Stimulated activated CD4-positive, alpha-beta T cell treated with anti-CD3 and anti-CD28 coated beads, Interleukin-15, amount 100 ng/mL, for 1 hour (primary cell): ENCODE measurements at regions not wholly inside any gene's neighbourhood (a gene's known extent, or its start where the extent isn't known, plus 50 kb on each side); places are given as distances from the start of the nearest gene placed in this dataset.
"Not testable (repeated sequence)": the region's sequence is repeated elsewhere in the genome, so short reads cannot be mapped to it uniquely, and the experiment has no call there.

Source experiments
- DNase-seq, 2 donors: peaks; one replicate each; pipeline ENCODE4 v3.0.0-alpha.2; 2020; ENCODE audit warnings: low read depth in 1 of 2, low spot score in 1 of 2

GRCh38 chr5:88092958-88093605 is 175.6 kb downstream of the TMEM161B start:
- no peak for DNase-seq

DNA sequence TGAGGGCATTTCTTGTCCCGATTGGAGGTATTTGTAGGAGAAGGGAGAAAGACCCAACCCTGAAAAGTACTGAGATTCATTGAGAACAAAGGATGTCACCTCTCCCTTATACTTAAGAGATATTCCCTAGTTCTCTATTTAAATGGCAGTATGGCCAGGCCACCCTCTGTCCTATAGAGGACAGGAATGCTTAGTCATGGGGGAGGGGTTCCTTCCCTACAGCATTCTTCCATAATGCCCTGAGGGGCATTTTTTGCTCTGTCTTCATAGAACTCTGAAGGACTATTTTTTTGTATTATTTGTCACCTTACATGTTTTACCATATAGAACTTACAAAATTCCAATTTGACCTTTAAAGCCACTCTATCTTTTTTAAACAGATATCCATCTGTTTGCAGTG is 176.3 kb downstream of the TMEM161B start:
- DNase-seq, result no peak

- no peak for DNase-seq
Measured at GRCh38 chr5:88090506-88090905, 178.1 kb downstream of the TMEM161B start.

- DNase-seq, result no peak
Measured at GRCh38 chr5:88089719-88090390, 178.8 kb downstream of the TMEM161B start.

- DNase-seq, result no peak
Measured at GRCh38 chr5:88085462-88085861, 183.2 kb downstream of the TMEM161B start.

DNA sequence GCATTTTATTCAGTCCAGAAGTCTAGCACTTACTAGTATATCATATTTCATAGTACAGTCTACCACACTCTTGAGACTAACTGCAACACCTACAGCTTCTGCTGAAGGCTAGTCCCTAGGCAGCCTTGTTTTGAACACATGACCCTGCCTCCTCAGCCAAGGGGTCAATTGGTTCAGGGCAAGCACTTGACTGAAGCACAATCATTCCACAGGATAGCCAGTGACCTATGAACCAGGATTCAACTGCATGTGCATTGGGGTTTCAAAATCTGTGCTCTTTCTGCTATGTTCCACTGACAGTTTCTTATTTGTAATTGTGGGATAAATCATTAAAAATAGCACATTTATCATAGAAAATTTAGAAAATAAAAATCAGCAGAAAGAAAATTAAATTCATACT is 186.8 kb downstream of the TMEM161B start:
- no peak for DNase-seq

DNA sequence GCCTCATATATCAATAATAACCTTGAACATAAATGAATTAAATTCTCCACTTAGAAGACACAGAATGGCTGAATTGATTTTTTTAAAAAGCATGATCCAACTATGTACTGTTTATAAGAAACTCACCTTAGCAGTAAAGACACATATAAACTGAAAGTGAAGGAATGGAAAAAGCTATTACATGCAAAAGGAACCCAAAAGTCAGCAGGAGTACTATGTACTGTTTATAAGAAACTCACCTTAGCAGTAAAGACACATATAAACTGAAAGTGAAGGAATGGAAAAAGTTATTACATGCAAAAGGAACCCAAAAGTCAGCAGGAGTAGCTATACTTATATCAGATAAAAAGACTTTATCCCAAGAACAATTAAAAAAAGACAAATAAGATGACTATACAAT is 204.8 kb downstream of the TMEM161B start:
- DNase-seq, result no peak

DNA sequence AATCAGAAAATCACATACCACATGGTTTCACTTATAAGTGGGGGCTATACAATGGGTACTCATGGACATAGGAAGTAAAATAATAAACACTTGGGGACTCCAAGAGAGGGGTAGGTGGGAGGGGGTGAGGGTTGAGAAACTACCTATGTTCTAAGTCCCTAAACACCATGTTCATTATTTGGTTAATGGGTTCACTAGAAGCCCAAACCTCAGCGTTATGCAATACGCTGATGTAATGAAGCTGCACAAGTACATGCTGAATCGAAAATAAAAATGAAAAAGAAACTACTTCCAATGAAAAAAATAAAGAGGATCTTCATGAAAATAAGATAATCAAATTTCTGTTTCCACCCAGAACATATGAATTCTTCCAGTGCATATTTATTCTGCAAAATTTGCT is 208.5 kb downstream of the TMEM161B start:
- DNase-seq, result no peak

DNA sequence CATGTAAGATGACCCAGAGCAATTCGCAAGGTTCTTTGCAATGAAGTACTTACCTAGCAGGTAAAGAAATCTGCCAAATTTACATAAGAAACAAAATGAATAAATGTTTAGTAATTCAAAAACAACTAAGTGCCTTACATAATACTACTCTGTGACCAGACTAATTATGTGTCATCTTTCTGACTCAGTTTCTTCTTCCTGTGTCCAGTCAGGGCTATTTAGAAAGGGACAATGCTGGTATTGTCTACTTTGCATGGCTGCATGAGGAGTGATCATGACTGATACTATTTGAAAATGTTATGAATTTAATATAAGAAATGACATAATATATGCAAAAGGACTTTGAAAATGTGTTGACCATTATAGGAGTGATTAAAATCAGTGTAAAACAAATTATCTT is 210.0 kb downstream of the TMEM161B start:
- no peak for DNase-seq

GRCh38 chr5:88052468-88052867 is 216.2 kb downstream of the TMEM161B start:
- DNase-seq, result not testable (repeated sequence)

- no peak for DNase-seq
Measured at GRCh38 chr5:88051148-88051547, 217.5 kb downstream of the TMEM161B start.

DNA sequence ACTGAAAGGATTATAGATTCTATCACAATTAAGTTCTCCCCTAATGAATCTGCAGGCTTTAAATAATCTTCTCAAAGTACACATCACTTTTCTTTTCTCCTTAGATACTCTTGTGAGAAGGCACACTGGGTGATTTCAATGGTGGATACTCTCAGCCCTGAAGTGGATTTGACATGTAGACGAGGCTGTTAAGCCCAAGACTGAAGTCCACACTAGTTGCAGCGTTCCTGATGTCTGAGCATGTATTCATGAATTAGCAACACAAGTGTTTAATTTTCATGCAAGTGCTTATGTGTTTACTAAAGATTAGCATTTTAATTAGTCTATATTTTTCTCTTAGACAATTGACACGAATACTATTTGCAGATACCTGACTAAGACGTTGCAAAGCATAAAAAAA is 218.9 kb downstream of the TMEM161B start:
- no peak for DNase-seq

GRCh38 chr5:88049156-88049555 is 219.5 kb downstream of the TMEM161B start:
- no peak for DNase-seq

DNA sequence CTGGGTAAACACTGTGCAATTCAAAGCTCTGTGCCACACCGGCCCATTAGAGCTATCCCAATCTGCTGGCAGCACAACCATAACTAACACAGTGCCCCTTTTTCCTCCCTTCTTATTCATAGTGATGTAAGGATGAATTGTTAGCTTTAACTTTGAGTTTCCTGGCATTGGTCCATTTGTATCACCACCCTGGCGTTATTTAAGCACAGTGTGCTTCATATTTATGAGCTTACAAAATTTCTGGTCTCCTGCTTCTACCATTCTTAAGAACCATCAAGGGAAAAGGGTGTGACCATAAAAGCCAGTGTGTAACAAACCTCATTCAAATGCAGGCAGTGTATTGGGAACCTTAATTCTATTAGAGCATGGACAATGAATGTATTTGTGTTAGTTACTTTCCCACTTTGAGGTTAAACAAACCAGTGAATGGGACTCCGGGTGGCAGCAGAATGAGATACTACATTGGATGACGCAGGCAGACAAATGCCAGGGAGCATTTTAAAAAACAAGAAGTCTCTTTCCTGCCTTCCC is 222.6 kb downstream of the TMEM161B start:
- DNase-seq, result no peak

- DNase-seq, result no peak
Measured at GRCh38 chr5:88045165-88045564, 223.5 kb downstream of the TMEM161B start.

DNA sequence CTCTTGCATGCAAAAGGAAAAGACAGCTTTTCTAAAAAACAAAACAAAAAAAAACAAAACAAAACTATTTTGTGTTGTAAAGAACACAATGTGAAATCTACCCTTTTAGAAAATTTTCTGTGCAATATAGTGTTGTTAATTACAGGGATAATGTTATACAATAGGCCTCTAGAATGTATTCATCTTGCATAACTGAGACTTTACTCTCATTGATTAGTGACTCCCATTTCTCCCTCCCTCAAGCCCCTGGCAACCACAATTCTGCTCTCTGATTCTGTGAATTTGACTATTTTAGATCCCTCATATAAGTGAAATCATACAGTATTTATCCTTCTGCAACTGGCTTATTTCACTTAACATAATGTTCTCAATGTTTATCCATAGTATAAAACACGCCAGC is 234.1 kb downstream of the TMEM161B start:
- no peak for DNase-seq

DNA sequence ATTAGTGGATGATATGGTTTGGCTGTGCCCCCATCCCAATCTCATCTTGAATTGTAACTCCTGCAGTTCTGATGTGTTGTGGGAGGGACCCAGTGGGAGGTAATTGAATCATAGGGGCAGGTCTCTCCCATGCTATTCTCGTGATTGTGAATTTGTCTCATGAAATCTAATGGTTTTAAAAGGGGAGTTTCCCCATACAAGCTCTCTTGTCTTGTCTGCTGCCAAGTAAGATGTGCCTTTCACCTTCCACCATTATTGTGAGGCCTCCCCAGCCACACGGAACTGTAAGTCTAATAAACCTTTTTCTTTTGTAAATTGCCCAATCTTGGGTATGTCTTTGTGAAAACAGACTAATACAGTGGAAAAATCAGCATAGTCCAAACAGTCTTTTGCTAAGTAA is 235.5 kb downstream of the TMEM161B start:
- no peak for DNase-seq

DNA sequence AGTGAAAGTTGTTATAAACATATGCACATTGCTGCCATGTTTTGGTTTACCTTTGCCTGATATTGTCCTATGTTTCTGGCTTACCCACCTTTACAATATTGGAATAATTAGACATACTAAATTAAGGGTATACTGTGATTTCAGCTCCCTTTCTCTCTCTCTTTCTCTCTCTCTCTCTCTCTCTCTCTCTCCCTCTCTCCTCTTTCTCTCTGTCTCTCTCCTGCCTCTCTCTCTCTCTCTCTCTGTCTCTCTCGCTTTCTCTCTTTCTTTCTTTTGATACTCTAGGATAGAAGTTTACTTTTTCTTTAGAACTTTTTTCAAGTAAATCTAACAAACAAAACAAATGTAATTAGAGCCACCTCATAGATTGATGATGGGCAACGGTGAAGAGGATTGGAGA is 239.6 kb downstream of the TMEM161B start:
- DNase-seq, result no peak

DNA sequence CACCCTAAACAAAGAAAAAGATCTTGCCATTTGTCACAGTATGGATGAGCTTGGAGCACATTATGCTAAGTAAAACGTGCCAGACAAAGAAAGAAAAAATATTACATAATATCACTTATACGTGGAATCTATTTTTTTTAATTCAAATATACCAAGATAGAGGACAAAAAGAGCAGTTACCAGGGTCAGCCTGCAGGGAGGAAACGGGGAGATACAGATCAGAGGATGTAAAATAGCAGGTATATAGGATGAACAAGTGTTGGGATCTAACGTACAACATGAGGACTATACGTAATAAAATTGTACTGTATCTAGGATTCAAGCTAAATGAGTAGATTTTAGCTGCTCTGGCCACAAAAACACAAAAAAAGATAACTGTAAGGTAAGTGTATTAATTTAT is 247.5 kb downstream of the TMEM161B start:
- DNase-seq, result no peak

- not testable (repeated sequence) for DNase-seq
Measured at GRCh38 chr5:88014984-88015383, 253.7 kb downstream of the TMEM161B start.

DNA sequence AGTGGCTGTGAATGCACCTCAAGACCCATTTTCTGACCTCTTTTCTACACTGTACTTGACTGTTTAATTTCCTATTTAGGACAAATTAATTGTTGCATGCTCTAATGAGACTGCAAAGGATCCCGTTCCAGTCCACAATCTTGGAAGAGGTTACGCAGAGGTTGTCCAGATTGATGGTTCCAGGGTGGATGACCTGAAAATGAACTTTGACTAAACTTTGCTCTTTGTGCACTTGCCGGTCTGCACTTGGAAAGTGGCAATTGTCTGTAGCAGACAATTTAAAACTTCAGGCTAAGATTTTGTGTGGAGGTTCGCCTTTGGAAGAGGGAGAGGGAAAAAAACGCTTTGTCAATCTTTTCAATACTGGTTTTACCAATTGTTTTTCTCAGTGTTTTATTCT is 267.8 kb downstream of the TMEM161B start:
- no peak for DNase-seq

DNA sequence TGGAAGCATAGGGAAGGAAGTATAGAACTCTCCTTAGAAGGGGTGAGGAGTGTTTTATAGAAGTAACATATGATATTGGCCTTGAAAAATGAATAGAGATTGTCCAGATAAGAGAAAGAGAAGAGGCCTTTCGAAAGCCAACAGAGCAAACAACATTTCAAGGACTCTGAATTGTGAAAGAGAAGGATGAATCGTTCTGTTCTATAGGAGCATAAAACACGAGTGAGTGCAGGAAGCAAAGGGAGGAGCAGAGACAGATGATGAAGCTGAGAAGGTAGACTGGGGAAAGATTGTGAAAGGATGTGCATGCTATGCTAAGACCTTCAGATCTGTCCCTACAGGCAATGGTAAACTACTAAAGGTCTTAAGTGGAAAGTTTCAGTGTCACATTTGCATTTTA is 271.0 kb downstream of the TMEM161B start:
- no peak for DNase-seq

- DNase-seq, result no peak
Measured at GRCh38 chr5:87966213-87966612, 302.4 kb downstream of the TMEM161B start.
